HEK293 (cell line): ENCODE measurements at regions not wholly inside any gene's neighbourhood (a gene's known extent, or its start where the extent isn't known, plus 50 kb on each side); places are given as distances from the start of the nearest gene placed in this dataset.
"Not testable (repeated sequence)": the region's sequence is repeated elsewhere in the genome, so short reads cannot be mapped to it uniquely, and the experiment has no call there.

ENCODE experiments used
- CTCF ChIA-PET: fragments of 350-600 bp; formaldehyde crosslinking; extraction: SDS; loops from one replicate; lab custom pipeline; 2021; ENCODE audit warnings: antibody characterized with exemption; lab: Yijun Ruan, JAX
- POLR2A ChIA-PET: fragments of 300-600 bp; formaldehyde crosslinking; extraction: SDS; loops from one replicate; lab custom pipeline; 2020; ENCODE audit warnings: antibody characterized with exemption, inconsistent platforms; lab: Yijun Ruan, JAX
- H3K27ac ChIP-seq: fragments of 200-500 bp; sonication (Bioruptor generic); 2 replicates; pipeline ENCODE4 v1.5.1; 2014; ENCODE audit warnings: low read depth, low read length, control low read depth, inconsistent platforms; ENCODE audit errors: extremely low read depth
- H3K36me3 ChIP-seq, 2 experiments: fragments of 200-500 bp in 1 of 2; sonication (Bioruptor generic) in 1 of 2; 1 replicate in 1 of 2; 2 replicates in 1 of 2; pipeline ENCODE4 v1.5.1; 2014 to 2017; ENCODE audit warnings: inconsistent platforms in 2 of 2, low read length in 2 of 2; ENCODE audit not compliant: control insufficient read depth in 2 of 2, insufficient read depth in 1 of 2
- H3K4me1 ChIP-seq: fragments of 200-500 bp; sonication (Bioruptor generic); 2 replicates; pipeline ENCODE4 v1.5.1; 2014; ENCODE audit warnings: mild to moderate bottlenecking, low read length, inconsistent platforms; ENCODE audit not compliant: control insufficient read depth, insufficient read depth
- H3K4me3 ChIP-seq: 2 replicates; pipeline ENCODE4 v1.5.1; 2011; ENCODE audit warnings: low read depth, mild to moderate bottlenecking, control low read depth, low read length, moderate library complexity
- H3K9me3 ChIP-seq: fragments of 200-500 bp; sonication (Bioruptor generic); 2 replicates; pipeline ENCODE4 v1.5.1; 2014; ENCODE audit warnings: low read depth, low read length, inconsistent platforms; ENCODE audit not compliant: control insufficient read depth, insufficient read depth
- EGR2 ChIP-seq: fragments of 450-650 bp; formaldehyde crosslinking; IDR thresholded peaks from 2 replicates; pipeline ENCODE4 v1.5.1; 2016; ENCODE audit warnings: low read depth, missing biosample characterization, missing genetic modification characterization
- GLI2 ChIP-seq: fragments of 450-650 bp; formaldehyde crosslinking; IDR thresholded peaks from 2 replicates; pipeline ENCODE4; 2017; ENCODE audit warnings: missing biosample characterization, missing genetic modification characterization, low read depth, borderline replicate concordance
- HIC1 ChIP-seq: fragments of 450-650 bp; formaldehyde crosslinking; IDR thresholded peaks from 2 replicates; pipeline ENCODE4 v1.5.1; 2016; ENCODE audit warnings: missing biosample characterization, missing genetic modification characterization
- HOXC10 ChIP-seq: sonication (generic); formaldehyde crosslinking; IDR thresholded peaks from 2 replicates; pipeline ENCODE4 v1.8.1; 2023; ENCODE audit warnings: mild to moderate bottlenecking, missing genetic modification reagents
- REST ChIP-seq: fragments of 450-650 bp; formaldehyde crosslinking; IDR thresholded peaks from 2 replicates; pipeline ENCODE4 v1.5.1; 2016; ENCODE audit warnings: missing biosample characterization, missing genetic modification characterization
- SCRT1 ChIP-seq: fragments of 450-650 bp; formaldehyde crosslinking; IDR thresholded peaks from 2 replicates; pipeline ENCODE4 v1.5.1; 2016; ENCODE audit warnings: missing biosample characterization, missing genetic modification characterization, borderline replicate concordance
- YY2 ChIP-seq: fragments of 450-650 bp; formaldehyde crosslinking; IDR thresholded peaks from 2 replicates; pipeline ENCODE4 v1.5.1; 2016; ENCODE audit warnings: missing biosample characterization, missing genetic modification characterization
- ZBTB1 ChIP-seq: fragments of 450-650 bp; formaldehyde crosslinking; IDR thresholded peaks from 2 replicates; pipeline ENCODE4 v1.5.1; 2016; ENCODE audit warnings: missing biosample characterization, missing genetic modification characterization
- ZBTB6 ChIP-seq: fragments of 450-650 bp; formaldehyde crosslinking; IDR thresholded peaks from 2 replicates; pipeline ENCODE4 v1.5.1; 2017; ENCODE audit warnings: missing biosample characterization, missing genetic modification characterization
- ZNF133 ChIP-seq: fragments of 450-650 bp; formaldehyde crosslinking; IDR thresholded peaks from 2 replicates; pipeline ENCODE4 v1.5.1; 2016; ENCODE audit warnings: missing biosample characterization, missing genetic modification characterization
- ZNF169 ChIP-seq: fragments of 450-650 bp; formaldehyde crosslinking; IDR thresholded peaks from 2 replicates; pipeline ENCODE4 v1.5.1; 2016; ENCODE audit warnings: missing biosample characterization, missing genetic modification characterization
- ZNF19 ChIP-seq: fragments of 450-650 bp; formaldehyde crosslinking; IDR thresholded peaks from 2 replicates; pipeline ENCODE4; 2016; ENCODE audit warnings: missing biosample characterization, missing genetic modification characterization, low read depth
- ZNF274 ChIP-seq, 2 experiments: fragments of 200-500 bp in 1 of 2; fragments of 450-650 bp in 1 of 2; sonication (Bioruptor generic) in 1 of 2; formaldehyde crosslinking in 1 of 2; IDR thresholded peaks; 2 replicates each; pipeline versions ENCODE4 v1.5.1 to v1.6.1; 2014 to 2016; ENCODE audit warnings: borderline replicate concordance in 1 of 2, inconsistent platforms in 1 of 2, low read length in 1 of 2, missing biosample characterization in 1 of 2, missing genetic modification characterization in 1 of 2
- ZNF366 ChIP-seq: fragments of 450-650 bp; formaldehyde crosslinking; conservative IDR thresholded peaks from 2 replicates; pipeline ENCODE4 v1.5.1; 2016; ENCODE audit warnings: missing biosample characterization, missing genetic modification characterization
- ZNF423 ChIP-seq: fragments of 450-650 bp; formaldehyde crosslinking; IDR thresholded peaks from 2 replicates; pipeline ENCODE4 v1.5.1; 2016; ENCODE audit warnings: missing biosample characterization, missing genetic modification characterization
- ZNF433 ChIP-seq: fragments of 450-650 bp; formaldehyde crosslinking; IDR thresholded peaks from 2 replicates; pipeline ENCODE4 v1.5.1; 2016; ENCODE audit warnings: missing biosample characterization, missing genetic modification characterization, low read depth
- ZNF530 ChIP-seq: fragments of 450-650 bp; formaldehyde crosslinking; IDR thresholded peaks from 2 replicates; pipeline ENCODE4 v1.5.1; 2016; ENCODE audit warnings: low read depth, missing biosample characterization, missing genetic modification characterization
- ZNF549 ChIP-seq: fragments of 450-650 bp; IDR thresholded peaks from 2 replicates; pipeline ENCODE4 v1.5.1; 2018; ENCODE audit warnings: missing biosample characterization, missing genetic modification characterization, mild to moderate bottlenecking, inconsistent platforms, moderate library complexity
- ZNF558 ChIP-seq: fragments of 450-650 bp; formaldehyde crosslinking; IDR thresholded peaks from 2 replicates; pipeline ENCODE4 v1.5.1; 2016; ENCODE audit warnings: missing biosample characterization, missing genetic modification characterization
- ZNF692 ChIP-seq: fragments of 450-650 bp; formaldehyde crosslinking; IDR thresholded peaks from 2 replicates; pipeline ENCODE4 v1.5.1; 2016; ENCODE audit warnings: missing biosample characterization, missing genetic modification characterization
- ZNF777 ChIP-seq: fragments of 450-650 bp; formaldehyde crosslinking; IDR thresholded peaks from 2 replicates; pipeline ENCODE4 v1.5.1; 2017; ENCODE audit warnings: missing biosample characterization, missing genetic modification characterization, borderline replicate concordance
- ZNF837 ChIP-seq: fragments of 450-650 bp; formaldehyde crosslinking; IDR thresholded peaks from 2 replicates; pipeline ENCODE4 v1.5.1; 2016; ENCODE audit warnings: missing biosample characterization, missing genetic modification characterization

GRCh38 chr7:119964788-119965542 lies 308.0 kb upstream of the KCND2 start (continued):
- TF ChIP-seq REST (tag by site-specific recombination) (no peak), GLI2 (tag by site-specific recombination) (no peak)
- TF ChIP-seq, all 188 proteins: peak for 0

GRCh38 chr7:119967221-119967620 lies 305.8 kb upstream of the KCND2 start:
- ChIA-PET CTCF (interaction anchor here (0.6 kb wide), 1 partner anchor 1169 kb away, joined by 3 read pairs; no protein-coding TSS in a partner anchor), POLR2A (no interaction called here)
- TF ChIP-seq ZNF169 (no peak), ZNF366 (tag by site-specific recombination) (no peak), ZNF530 (tag by site-specific recombination) (no peak), ZNF549 (tag by site-specific recombination) (no peak), ZNF558 (no peak), HOXC10 (CRISPR knock-in tag) (no peak), YY2 (no peak), ZNF777 (tag by site-specific recombination) (no peak), ZNF19 (tag by site-specific recombination) (no peak), ZNF692 (no peak), ZNF133 (no peak), ZNF423 (no peak), EGR2 (tag by site-specific recombination) (no peak)

GRCh38 chr7:119968411-119968810 lies 304.6 kb upstream of the KCND2 start:
- H3K4me1 ChIP-seq, H3K9me3 ChIP-seq, H3K27ac ChIP-seq, POLR2A ChIA-PET, H3K4me3 ChIP-seq, H3K36me3 ChIP-seq: not testable (repeated sequence)
- CTCF ChIA-PET, result interaction anchor here (0.7 kb wide), 1 partner anchor 789 kb away, joined by 4 read pairs; no protein-coding TSS in a partner anchor

More at GRCh38 chr7:119967221-119967620, 305.8 kb upstream of the KCND2 start:
- no peaks in the 10 kb centered on the region for H3K9me3 ChIP-seq
- no peak overlapping the region for H3K27ac ChIP-seq
- H3K36me3 ChIP-seq, result no peaks in the 10 kb centered on the region
- H3K4me3 ChIP-seq, result no peak overlapping the region
- H3K4me1 ChIP-seq, result no peaks in the 10 kb centered on the region

GRCh38 chr7:119969054-119969453 lies 303.9 kb upstream of the KCND2 start:
- no peaks in the 10 kb centered on the region for H3K36me3 ChIP-seq
- ChIA-PET POLR2A (no interaction called here), CTCF (no interaction called here)
- no peak overlapping the region for H3K4me3 ChIP-seq
- H3K27ac ChIP-seq, result no peak overlapping the region
- H3K9me3 ChIP-seq, result no peaks in the 10 kb centered on the region
- H3K4me1 ChIP-seq, result no peaks in the 10 kb centered on the region
- TF ChIP-seq ZBTB1 (tag by site-specific recombination), result no peak
- TF ChIP-seq HIC1 (tag by site-specific recombination), result no peak
- TF ChIP-seq ZNF274 (IDR thresholded peaks at IDR 0.05; ENCODE audit: low read length), result no peak
- TF ChIP-seq ZNF274 (tag by site-specific recombination; IDR thresholded peaks at IDR 0.05; ENCODE audit: borderline replicate concordance), result no peak
- TF ChIP-seq ZNF433 (tag by site-specific recombination), result no peak
- TF ChIP-seq SCRT1, result no peak
- no peak for TF ChIP-seq ZBTB6 (tag by site-specific recombination)
- no peak for TF ChIP-seq ZNF837
